Pons (tissue), 1 donor: ENCODE measurements at regions not wholly inside any gene's neighbourhood (a gene's known extent, or its start where the extent isn't known, plus 50 kb on each side); places are given as distances from the start of the nearest gene placed in this dataset.

Experiments
- DNase-seq: peaks from one replicate; pipeline ENCODE4 v3.0.0-alpha.2; 2016; ENCODE audit warnings: low spot score

GRCh38 chr5:31048282-31049270, 144.9 kb upstream of the CDH6 start:
- DNase-seq, result no peak

GRCh38 chr5:31047621-31048020, 145.9 kb upstream of the CDH6 start:
- no peak for DNase-seq

GRCh38 chr5:31047007-31047406, 146.5 kb upstream of the CDH6 start:
- no peak for DNase-seq

GRCh38 chr5:31036411-31036810, 157.1 kb upstream of the CDH6 start:
- DNase-seq, result no peak

- no peak for DNase-seq
These were observed 160.2 kb upstream of the CDH6 start for GRCh38 chr5:31033295-31033694.

- DNase-seq, result no peak
These were observed 163.6 kb upstream of the CDH6 start for GRCh38 chr5:31029925-31030324.

GRCh38 chr5:31027721-31028120, 165.8 kb upstream of the CDH6 start:
- no peak for DNase-seq

GRCh38 chr5:31023105-31023504, 170.4 kb upstream of the CDH6 start:
- no peak for DNase-seq

GRCh38 chr5:31021181-31021624, 172.3 kb upstream of the CDH6 start:
- DNase-seq, result no peak

GRCh38 chr5:31008231-31008630, 185.3 kb upstream of the CDH6 start:
- DNase-seq, result no peak

- no peak for DNase-seq
These were observed 185.8 kb upstream of the CDH6 start for GRCh38 chr5:31007672-31008071.

- DNase-seq, result no peak
These were observed 193.2 kb upstream of the CDH6 start for GRCh38 chr5:31000287-31000686.

GRCh38 chr5:30997681-30998080, 195.8 kb upstream of the CDH6 start:
- no peak for DNase-seq

- peak; percentile 18 for DNase-seq
These were observed 198.6 kb upstream of the CDH6 start for GRCh38 chr5:30994902-30995301.

- DNase-seq, result no peak
These were observed 199.3 kb upstream of the CDH6 start for GRCh38 chr5:30994176-30994575.

- DNase-seq, result no peak
These were observed 202.0 kb upstream of the CDH6 start for GRCh38 chr5:30991462-30991861.

- DNase-seq, result no peak
These were observed 211.9 kb upstream of the CDH6 start for GRCh38 chr5:30981576-30981975.

GRCh38 chr5:30968971-30969370, 224.5 kb upstream of the CDH6 start:
- no peak for DNase-seq

- no peak for DNase-seq
These were observed 233.4 kb upstream of the CDH6 start for GRCh38 chr5:30960036-30960435.

- DNase-seq, result no peak
These were observed 234.2 kb upstream of the CDH6 start for GRCh38 chr5:30959238-30959637.

GRCh38 chr5:30957591-30957990, 235.9 kb upstream of the CDH6 start:
- DNase-seq, result no peak

- DNase-seq, result no peak
These were observed 237.2 kb upstream of the CDH6 start for GRCh38 chr5:30956251-30956650.

- no peak for DNase-seq
These were observed 256.4 kb upstream of the CDH6 start for GRCh38 chr5:30937070-30937469.

- DNase-seq, result no peak
These were observed 259.9 kb upstream of the CDH6 start for GRCh38 chr5:30933599-30933998.
